CD4-positive, alpha-beta T cell treated with Interleukin-15 for 4 hours (primary cell): ENCODE measurements at regions not wholly inside any gene's neighbourhood (a gene's known extent, or its start where the extent isn't known, plus 50 kb on each side); places are given as distances from the start of the nearest gene placed in this dataset.

ENCODE experiments used
- DNase-seq: peaks from one replicate; pipeline ENCODE4 v3.0.0-alpha.2; 2020; ENCODE audit warnings: low spot score

DNA sequence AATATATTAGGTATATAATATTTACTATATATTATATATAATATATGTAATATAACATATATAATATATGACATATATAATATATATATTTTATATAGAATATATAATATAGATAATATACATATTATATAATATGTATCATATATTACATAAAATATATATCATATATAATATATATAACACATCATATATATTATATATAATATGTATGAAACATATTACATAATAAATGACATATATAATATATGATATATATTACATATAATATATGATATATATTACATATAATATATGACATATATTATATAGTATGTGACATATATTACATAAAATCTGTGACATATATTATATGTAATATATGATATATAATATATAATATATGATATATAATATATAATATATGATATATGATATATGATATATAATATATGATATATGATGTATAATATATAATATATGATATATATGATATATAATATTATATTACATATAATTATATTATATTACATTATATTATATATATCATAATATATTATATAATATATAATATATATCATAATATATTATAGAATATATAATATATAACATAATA is 119.5 kb upstream of the RIMBP3 start:
- DNase-seq: no peak

DNA sequence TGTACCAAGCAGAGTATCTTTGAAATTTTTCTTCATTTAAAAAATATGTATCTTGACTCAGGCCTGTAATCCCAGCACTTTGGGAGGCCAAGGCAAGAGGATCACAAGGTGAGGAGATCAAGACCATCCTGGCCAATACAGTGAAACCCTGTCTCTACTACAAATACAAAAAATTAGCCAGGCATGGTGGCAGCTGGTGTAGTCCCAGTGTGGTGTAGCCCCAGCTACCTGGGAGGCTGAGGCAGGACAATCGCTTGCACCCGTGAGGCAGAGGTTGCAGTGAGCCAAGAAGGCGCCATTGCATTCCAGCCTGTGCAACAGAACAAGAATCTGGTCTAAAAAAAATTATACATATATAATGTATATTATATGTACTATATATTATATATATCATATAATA is 118.7 kb upstream of the RIMBP3 start:
- peak; percentile 39 for DNase-seq
